NCI-H524 (cell line): ENCODE measurements at regions not wholly inside any gene's neighbourhood (a gene's known extent, or its start where the extent isn't known, plus 50 kb on each side); places are given as distances from the start of the nearest gene placed in this dataset.

ENCODE experiments used
- DNase-seq, 2 experiments: peaks; one replicate each; lab custom pipeline; 2025; lab: John Stamatoyannopoulos, UW

GRCh38 chr9:107625383-107625984 is 135.9 kb upstream of the KLF4 start:
- no peak for DNase-seq

- DNase-seq: no peak
Measured at GRCh38 chr9:107624234-107624948, 134.8 kb upstream of the KLF4 start.

DNA sequence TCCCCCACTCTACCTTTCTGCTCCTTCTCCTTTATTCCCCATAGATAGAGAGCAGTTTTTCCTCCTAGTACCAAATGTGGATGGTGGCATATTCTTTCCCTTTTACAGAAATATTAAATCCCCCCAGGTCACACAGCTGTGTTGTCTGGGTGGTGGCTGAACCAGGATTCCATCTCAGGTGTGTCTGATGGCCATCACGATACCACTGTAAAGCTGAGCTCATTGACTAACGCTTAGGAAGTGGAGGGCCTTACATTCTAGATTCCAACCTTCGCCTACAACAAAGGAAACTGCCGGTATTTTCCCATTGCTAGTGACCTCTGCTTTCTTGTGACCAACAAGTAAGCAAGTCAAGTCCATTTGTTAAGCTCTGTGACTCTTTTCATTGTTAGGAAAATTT is 131.9 kb upstream of the KLF4 start:
- no peak for DNase-seq

GRCh38 chr9:107620801-107621200 is 131.2 kb upstream of the KLF4 start:
- DNase-seq: no peak

GRCh38 chr9:107620236-107620635 is 130.7 kb upstream of the KLF4 start:
- DNase-seq: peak; percentile 21 to 74

GRCh38 chr9:107615321-107615720 is 125.8 kb upstream of the KLF4 start:
- no peak for DNase-seq

DNA sequence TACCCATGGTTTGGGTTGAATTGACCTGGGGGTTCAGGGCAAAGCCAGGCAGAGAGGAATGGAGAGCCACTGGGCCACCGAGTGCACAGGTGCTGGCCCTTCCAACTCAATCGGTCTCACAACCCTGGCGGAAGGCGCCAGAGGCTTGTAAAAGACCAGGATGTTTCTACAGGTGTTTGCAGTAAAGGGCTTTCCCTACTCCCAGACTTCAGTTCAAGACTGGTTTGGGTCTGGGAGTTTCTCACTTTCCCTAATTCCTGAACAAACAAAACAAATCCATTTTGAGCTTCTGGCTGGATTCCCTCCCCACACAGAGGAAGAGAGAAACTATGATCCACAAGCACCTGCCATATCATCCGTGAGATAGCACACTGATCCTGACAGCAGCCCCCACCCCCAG is 125.2 kb upstream of the KLF4 start:
- no peak for DNase-seq

GRCh38 chr9:107613321-107613720 is 123.8 kb upstream of the KLF4 start:
- no peak for DNase-seq

- DNase-seq: no peak
Measured at GRCh38 chr9:107612136-107612535, 122.6 kb upstream of the KLF4 start.

DNA sequence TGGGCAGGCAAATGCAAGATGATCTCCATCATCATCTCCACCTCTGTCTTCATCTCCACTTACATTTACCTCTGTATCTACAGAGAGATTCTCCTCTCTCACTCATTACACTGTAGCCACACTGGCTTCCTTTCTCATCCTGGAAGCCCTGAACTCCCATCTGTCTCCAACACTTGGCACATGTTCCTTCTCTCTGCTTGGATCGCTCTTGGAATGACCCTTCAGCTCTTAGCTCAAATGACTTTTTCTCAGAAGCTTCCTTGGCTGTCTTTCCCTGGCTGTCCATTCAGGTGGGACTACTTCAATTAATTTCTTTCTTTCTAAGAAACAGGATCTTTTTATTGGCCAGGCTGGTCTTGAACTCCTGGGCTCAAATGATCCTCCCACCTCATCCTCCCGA is 120.0 kb upstream of the KLF4 start:
- DNase-seq: no peak

DNA sequence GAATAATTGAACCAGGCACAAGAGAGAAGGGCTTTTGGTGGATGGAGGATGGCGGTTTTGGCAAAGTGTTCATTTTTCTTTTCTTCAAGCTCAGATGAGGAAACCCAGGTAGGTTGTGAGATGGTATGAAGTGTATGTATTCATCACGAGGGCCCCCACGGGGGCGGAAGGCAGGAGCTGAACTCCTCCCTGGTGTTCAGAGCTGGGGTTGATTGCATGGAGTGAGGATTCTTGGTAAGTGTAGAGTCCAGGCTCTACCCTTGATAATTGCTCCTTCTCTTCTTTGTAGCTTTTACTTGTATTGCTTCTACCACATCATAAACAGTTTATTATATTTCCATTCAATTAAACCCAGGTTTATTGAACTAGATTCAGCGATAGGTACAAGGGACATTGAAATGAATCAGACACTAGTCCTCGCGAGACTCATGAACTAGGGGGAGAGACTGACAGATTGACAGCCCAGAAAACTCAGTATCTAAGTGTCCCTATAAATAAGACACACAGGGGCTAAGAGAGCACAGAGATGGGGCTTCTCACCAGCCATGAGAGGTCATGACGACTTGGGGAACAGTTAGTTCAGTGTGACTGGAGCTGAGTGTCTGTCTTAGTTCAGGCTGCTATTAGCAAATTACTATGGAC is 116.7 kb upstream of the KLF4 start:
- DNase-seq: no peak

DNA sequence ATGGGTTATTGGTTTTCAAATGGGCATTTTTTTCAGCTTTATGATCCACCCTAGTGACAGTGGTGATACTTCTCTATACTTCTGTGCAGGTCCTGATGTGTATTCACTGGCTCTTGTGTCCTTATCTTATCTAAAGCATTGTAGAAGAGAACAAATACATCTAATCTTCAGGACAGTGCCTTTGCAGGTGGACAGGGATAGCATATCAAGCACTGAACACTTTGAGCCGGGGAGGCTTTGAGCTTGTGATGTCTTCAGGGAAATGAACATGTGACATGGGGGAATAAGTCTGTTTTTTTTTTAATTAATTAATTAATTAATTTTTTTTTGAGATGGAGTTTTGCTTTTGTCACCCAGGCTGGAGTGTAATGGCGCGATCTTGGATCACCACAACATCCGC is 115.5 kb upstream of the KLF4 start:
- DNase-seq: no peak

- DNase-seq: no peak
Measured at GRCh38 chr9:107603281-107603680, 113.7 kb upstream of the KLF4 start.

DNA sequence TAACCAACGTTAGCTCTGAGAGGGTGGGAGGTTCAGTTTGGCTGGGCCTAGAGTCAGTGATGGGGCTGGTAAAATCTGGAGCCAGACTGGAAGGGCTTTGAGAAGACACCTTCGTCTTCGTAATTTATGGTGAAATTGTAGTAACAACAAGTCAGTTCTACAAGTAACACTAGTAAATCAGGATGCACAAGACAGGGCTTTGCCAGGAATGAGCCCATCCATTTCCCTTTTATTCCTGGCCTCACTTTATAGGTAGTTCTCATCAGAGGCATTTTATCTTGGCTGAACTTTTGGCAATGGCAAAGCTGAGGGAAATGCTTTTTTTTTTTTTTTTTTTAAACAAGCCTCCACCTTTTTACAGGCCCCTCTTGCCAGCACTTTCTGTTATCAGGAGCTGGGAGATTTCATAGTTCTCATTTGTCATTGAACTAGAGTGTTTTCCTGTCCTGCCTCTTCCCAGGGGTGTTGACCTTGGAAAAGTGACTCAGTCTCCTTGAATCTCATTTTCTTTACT is 110.5 kb upstream of the KLF4 start:
- no peak for DNase-seq

- DNase-seq: no peak
Measured at GRCh38 chr9:107597743-107598217, 108.2 kb upstream of the KLF4 start.

DNA sequence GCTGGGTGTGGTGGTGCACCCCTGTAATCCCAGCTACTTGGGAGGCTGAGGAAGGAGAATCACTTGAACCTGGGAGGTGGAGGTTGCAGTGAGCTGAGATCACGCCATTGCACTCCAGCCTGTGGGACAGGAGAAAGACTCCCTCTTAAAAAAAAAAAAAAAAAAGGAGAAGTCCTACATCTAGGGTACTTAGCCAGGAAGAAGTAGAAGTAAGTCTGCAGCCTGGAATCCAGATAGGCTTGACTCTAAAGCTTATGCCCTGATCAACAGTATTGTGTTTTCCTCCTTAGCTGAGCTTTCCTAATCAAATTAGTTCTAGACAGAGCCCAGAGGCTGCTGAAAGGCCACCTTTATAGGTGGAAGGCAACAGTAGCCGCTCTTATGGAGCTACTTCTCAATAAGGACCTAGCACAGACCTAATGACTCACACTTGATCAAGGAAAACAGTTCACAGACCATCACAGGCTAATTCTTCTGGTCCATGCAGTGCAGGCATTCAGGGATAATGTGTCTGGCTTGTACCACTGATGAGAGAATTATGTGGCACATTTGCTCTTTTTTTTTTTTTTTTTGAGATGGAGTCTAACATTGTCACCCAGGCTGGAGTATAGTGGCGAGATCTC is 105.5 kb upstream of the KLF4 start:
- no peak for DNase-seq

- no peak for DNase-seq
Measured at GRCh38 chr9:107593224-107593870, 103.8 kb upstream of the KLF4 start.

DNA sequence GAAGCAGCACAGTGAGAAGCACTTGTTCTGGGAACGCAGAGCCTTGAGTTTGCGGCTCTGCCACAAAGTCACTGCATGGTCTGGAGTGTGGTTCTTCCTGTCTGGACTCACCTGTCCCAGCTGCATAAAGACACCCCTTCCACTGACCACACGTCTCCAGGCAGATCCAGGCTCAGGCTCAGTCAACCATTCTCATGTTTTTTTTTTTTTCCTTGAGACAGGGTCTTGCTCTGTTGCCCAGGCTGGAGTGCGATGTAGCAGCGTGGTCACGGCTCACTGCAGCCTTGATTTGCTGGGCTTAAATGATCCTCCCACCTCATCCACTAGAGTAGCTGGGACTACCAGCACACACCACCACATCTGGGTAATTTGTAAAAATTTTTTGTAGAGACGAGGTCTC is 102.9 kb upstream of the KLF4 start:
- DNase-seq: no peak

- no peak for DNase-seq
Measured at GRCh38 chr9:107591781-107592180, 102.2 kb upstream of the KLF4 start.

- DNase-seq: no peak
Measured at GRCh38 chr9:107588393-107588792, 98.8 kb upstream of the KLF4 start.

DNA sequence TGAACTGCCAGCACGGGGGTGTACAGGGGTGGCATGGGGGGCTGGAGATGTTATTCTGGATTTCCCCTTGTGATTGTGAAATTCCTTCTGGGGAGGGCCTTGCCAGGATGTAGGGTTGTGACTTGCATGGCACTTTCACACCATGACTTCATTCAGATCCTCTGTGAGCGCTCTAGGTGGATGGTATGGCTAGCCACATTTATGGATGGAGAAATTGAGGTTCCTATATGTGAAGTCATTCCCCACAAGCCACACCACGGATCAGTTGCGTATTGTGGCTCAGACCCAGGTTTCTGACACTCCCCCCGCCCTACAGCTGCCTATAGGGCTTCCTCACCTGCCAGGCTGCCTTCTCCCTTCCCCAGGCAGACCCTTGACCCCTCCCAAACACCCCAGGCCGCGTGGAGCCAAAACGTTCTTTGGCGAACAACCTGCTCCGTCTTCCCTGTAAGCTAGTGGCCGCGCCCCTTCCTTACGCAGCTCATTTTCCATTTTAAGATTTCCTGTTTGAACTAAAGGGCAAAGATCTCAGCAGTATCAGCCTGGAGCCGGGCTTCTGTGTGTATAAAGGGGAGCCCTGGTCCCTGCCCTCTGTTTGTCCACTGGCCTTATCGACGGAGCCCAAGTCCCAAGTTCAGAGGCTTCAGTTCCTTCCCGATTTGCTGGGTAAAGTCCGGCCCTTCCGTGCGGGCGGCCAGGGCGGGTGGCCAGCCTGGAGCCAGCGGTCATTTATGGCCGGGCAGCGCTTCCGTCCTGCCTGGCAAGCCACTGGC is 97.8 kb upstream of the KLF4 start:
- no peak for DNase-seq
